ENCODE measurements at regions not wholly inside any gene's neighbourhood (a gene's known extent, or its start where the extent isn't known, plus 50 kb on each side); places are given as distances from the start of the nearest gene placed in this dataset.

- no peak for TF ChIP-seq CTCF (IDR thresholded peaks at IDR 0.05; ENCODE audit: low read depth, low read length)
- no peak overlapping the region for H3K4me3 ChIP-seq (replicated peaks in 1 of 2; ENCODE audit: low read depth in 2 of 2, low read length in 2 of 2)
- DNase-seq (ENCODE audit: low read depth in 2 of 2): no peak
Measured at GRCh38 chr6:132228894-132229293, 172.4 kb downstream of the MOXD1 start.

- peak; percentile 47 to 78 for DNase-seq (ENCODE audit: low read depth in 2 of 2)
- TF ChIP-seq CTCF (IDR thresholded peaks at IDR 0.05; ENCODE audit: low read depth, low read length): no peak
- no peak overlapping the region for H3K4me3 ChIP-seq (replicated peaks in 1 of 2; ENCODE audit: low read depth in 2 of 2, low read length in 2 of 2)
Measured at GRCh38 chr6:132227904-132228303, 173.4 kb downstream of the MOXD1 start.

- no peak overlapping the region for H3K4me3 ChIP-seq (replicated peaks in 1 of 2; ENCODE audit: low read depth in 2 of 2, low read length in 2 of 2)
- DNase-seq (ENCODE audit: low read depth in 2 of 2): no peak
- TF ChIP-seq CTCF (IDR thresholded peaks at IDR 0.05; ENCODE audit: low read depth, low read length): no peak
Measured at GRCh38 chr6:132224943-132225342, 176.3 kb downstream of the MOXD1 start.

GRCh38 chr6:132220800-132221199 is 180.5 kb downstream of the MOXD1 start:
- no peak overlapping the region for H3K4me3 ChIP-seq (replicated peaks in 1 of 2; ENCODE audit: low read depth in 2 of 2, low read length in 2 of 2)
- no peak for DNase-seq (ENCODE audit: low read depth in 2 of 2)
- TF ChIP-seq CTCF (IDR thresholded peaks at IDR 0.05; ENCODE audit: low read depth, low read length): no peak

- TF ChIP-seq CTCF (IDR thresholded peaks at IDR 0.05; ENCODE audit: low read depth, low read length): no peak
- no peak overlapping the region for H3K4me3 ChIP-seq (replicated peaks in 1 of 2; ENCODE audit: low read depth in 2 of 2, low read length in 2 of 2)
- DNase-seq (ENCODE audit: low read depth in 2 of 2): no peak
Measured at GRCh38 chr6:132219901-132220300, 181.4 kb downstream of the MOXD1 start.

- no peak overlapping the region for H3K4me3 ChIP-seq (replicated peaks in 1 of 2; ENCODE audit: low read depth in 2 of 2, low read length in 2 of 2)
- peak; percentile 62 to 74 for DNase-seq (ENCODE audit: low read depth in 2 of 2)
- TF ChIP-seq CTCF (IDR thresholded peaks at IDR 0.05; ENCODE audit: low read depth, low read length): peak; percentile 59
Measured at GRCh38 chr6:132218059-132218696, 183.1 kb downstream of the MOXD1 start.

- TF ChIP-seq CTCF (IDR thresholded peaks at IDR 0.05; ENCODE audit: low read depth, low read length): no peak
- no peak overlapping the region for H3K4me3 ChIP-seq (replicated peaks in 1 of 2; ENCODE audit: low read depth in 2 of 2, low read length in 2 of 2)
Measured at GRCh38 chr6:132215805-132216204, 185.5 kb downstream of the MOXD1 start.

More at GRCh38 chr6:132215805-132216204, 185.5 kb downstream of the MOXD1 start:
- no peak for DNase-seq (ENCODE audit: low read depth in 2 of 2)

All from cardiac fibroblast (primary cell).